NAMALWA (cell line): ENCODE measurements at regions not wholly inside any gene's neighbourhood (a gene's known extent, or its start where the extent isn't known, plus 50 kb on each side); places are given as distances from the start of the nearest gene placed in this dataset.
"Not testable (repeated sequence)": the region's sequence is repeated elsewhere in the genome, so short reads cannot be mapped to it uniquely, and the experiment has no call there.

Source experiments
- DNase-seq: peaks from one replicate; pipeline ENCODE4 v3.0.0-alpha.2; 2015; ENCODE audit warnings: low spot score

GRCh38 chr9:42434844-42435714 lies 251.6 kb downstream of the SPATA31A6 start:
- DNase-seq = not testable (repeated sequence)

GRCh38 chr9:42435715-42436342 lies 252.4 kb downstream of the SPATA31A6 start:
- not testable (repeated sequence) for DNase-seq

- not testable (repeated sequence) for DNase-seq
These were observed 253.7 kb downstream of the SPATA31A6 start for GRCh38 chr9:42437057-42437759.

GRCh38 chr9:42442680-42443079 lies 259.2 kb downstream of the SPATA31A6 start:
- DNase-seq = not testable (repeated sequence)

GRCh38 chr9:42443414-42443813 lies 260.0 kb downstream of the SPATA31A6 start:
- not testable (repeated sequence) for DNase-seq

- not testable (repeated sequence) for DNase-seq
These were observed 278.0 kb downstream of the SPATA31A6 start for GRCh38 chr9:42461436-42461835.

GRCh38 chr9:42461863-42462262 lies 278.4 kb downstream of the SPATA31A6 start:
- not testable (repeated sequence) for DNase-seq

- not testable (repeated sequence) for DNase-seq
These were observed 280.5 kb downstream of the SPATA31A6 start for GRCh38 chr9:42463981-42464380.

GRCh38 chr9:42470577-42470976 lies 287.1 kb downstream of the SPATA31A6 start:
- DNase-seq = peak; percentile 5

GRCh38 chr9:42490989-42491388 lies 307.5 kb downstream of the SPATA31A6 start:
- not testable (repeated sequence) for DNase-seq

GRCh38 chr9:42502620-42503264 lies 319.3 kb downstream of the SPATA31A6 start:
- DNase-seq = not testable (repeated sequence)

- DNase-seq = not testable (repeated sequence)
These were observed 324.7 kb downstream of the SPATA31A6 start for GRCh38 chr9:42508111-42508510.

- DNase-seq = not testable (repeated sequence)
These were observed 330.1 kb downstream of the SPATA31A6 start for GRCh38 chr9:42513535-42513934.

- DNase-seq = not testable (repeated sequence)
These were observed 351.0 kb downstream of the SPATA31A6 start for GRCh38 chr9:42534325-42534983.

- peak; percentile 53 for DNase-seq
These were observed 351.5 kb downstream of the SPATA31A6 start for GRCh38 chr9:42534984-42535325.

- not testable (repeated sequence) for DNase-seq
These were observed 367.4 kb downstream of the SPATA31A6 start for GRCh38 chr9:42550789-42551357.

GRCh38 chr9:42568530-42568929 lies 385.1 kb downstream of the SPATA31A6 start:
- not testable (repeated sequence) for DNase-seq

GRCh38 chr9:42568942-42569556 lies 385.6 kb downstream of the SPATA31A6 start:
- not testable (repeated sequence) for DNase-seq

GRCh38 chr9:42577851-42578250 lies 394.4 kb downstream of the SPATA31A6 start:
- DNase-seq = not testable (repeated sequence)
